ENCODE measurements at regions not wholly inside any gene's neighbourhood (a gene's known extent, or its start where the extent isn't known, plus 50 kb on each side); places are given as distances from the start of the nearest gene placed in this dataset.
"Not testable (repeated sequence)": the region's sequence is repeated elsewhere in the genome, so short reads cannot be mapped to it uniquely, and the experiment has no call there.

GRCh38 chr5:17079562-17079961 is 137.9 kb upstream of the BASP1 start:
- DNase-seq (ENCODE audit: low read depth in 4 of 4, low spot score in 3 of 4), result no peak

- DNase-seq (ENCODE audit: low read depth in 4 of 4, low spot score in 3 of 4), result no peak
Measured at GRCh38 chr5:17080361-17080760, 137.1 kb upstream of the BASP1 start.

- DNase-seq (ENCODE audit: low read depth in 4 of 4, low spot score in 3 of 4), result no peak
Measured at GRCh38 chr5:17081142-17081541, 136.3 kb upstream of the BASP1 start.

- not testable (repeated sequence) for DNase-seq (ENCODE audit: low read depth in 4 of 4, low spot score in 3 of 4)
Measured at GRCh38 chr5:17083276-17083675, 134.2 kb upstream of the BASP1 start.

- DNase-seq (ENCODE audit: low read depth in 4 of 4, low spot score in 3 of 4), result no peak
Measured at GRCh38 chr5:17087035-17087434, 130.4 kb upstream of the BASP1 start.

- DNase-seq (ENCODE audit: low read depth in 4 of 4, low spot score in 3 of 4), result no peak
Measured at GRCh38 chr5:17088051-17088450, 129.4 kb upstream of the BASP1 start.

GRCh38 chr5:17089001-17089400 is 128.4 kb upstream of the BASP1 start:
- no peak for DNase-seq (ENCODE audit: low read depth in 4 of 4, low spot score in 3 of 4)

- DNase-seq (ENCODE audit: low read depth in 4 of 4, low spot score in 3 of 4), result no peak
Measured at GRCh38 chr5:17089690-17090089, 127.7 kb upstream of the BASP1 start.

- no peak for DNase-seq (ENCODE audit: low read depth in 4 of 4, low spot score in 3 of 4)
Measured at GRCh38 chr5:17090839-17091238, 126.6 kb upstream of the BASP1 start.

- DNase-seq (ENCODE audit: low read depth in 4 of 4, low spot score in 3 of 4), result no peak
Measured at GRCh38 chr5:17094830-17095229, 122.6 kb upstream of the BASP1 start.

GRCh38 chr5:17096952-17097695 is 120.3 kb upstream of the BASP1 start:
- DNase-seq (ENCODE audit: low read depth in 4 of 4, low spot score in 3 of 4), result peak in 3 of 4 donors; percentile 55 to 75 (median 73)

GRCh38 chr5:17099946-17100345 is 117.5 kb upstream of the BASP1 start:
- DNase-seq (ENCODE audit: low read depth in 4 of 4, low spot score in 3 of 4), result no peak

- DNase-seq (ENCODE audit: low read depth in 4 of 4, low spot score in 3 of 4), result no peak
Measured at GRCh38 chr5:17103461-17103860, 114.0 kb upstream of the BASP1 start.

- no peak for DNase-seq (ENCODE audit: low read depth in 4 of 4, low spot score in 3 of 4)
Measured at GRCh38 chr5:17105744-17106418, 111.5 kb upstream of the BASP1 start.

GRCh38 chr5:17106521-17106920 is 110.9 kb upstream of the BASP1 start:
- DNase-seq (ENCODE audit: low read depth in 4 of 4, low spot score in 3 of 4), result no peak

GRCh38 chr5:17112091-17112716 is 105.2 kb upstream of the BASP1 start:
- DNase-seq (ENCODE audit: low read depth in 4 of 4, low spot score in 3 of 4), result not testable (repeated sequence)

GRCh38 chr5:17113174-17113958 is 104.1 kb upstream of the BASP1 start:
- DNase-seq (ENCODE audit: low read depth in 4 of 4, low spot score in 3 of 4), result no peak

- no peak for DNase-seq (ENCODE audit: low read depth in 4 of 4, low spot score in 3 of 4)
Measured at GRCh38 chr5:17114233-17114632, 103.2 kb upstream of the BASP1 start.

GRCh38 chr5:17114715-17115599 is 102.5 kb upstream of the BASP1 start:
- no peak for DNase-seq (ENCODE audit: low read depth in 4 of 4, low spot score in 3 of 4)

- DNase-seq (ENCODE audit: low read depth in 4 of 4, low spot score in 3 of 4), result no peak
Measured at GRCh38 chr5:17115855-17116254, 101.6 kb upstream of the BASP1 start.
